Neural cell (in vitro differentiated cells): ENCODE measurements at regions not wholly inside any gene's neighbourhood (a gene's known extent, or its start where the extent isn't known, plus 50 kb on each side); places are given as distances from the start of the nearest gene placed in this dataset.

ENCODE experiments used
- H2AFZ ChIP-seq: fragments of 200-600, 300-800 bp; sonication (generic), shearing (Covaris generic); 2 replicates; pipeline ENCODE4 v1.6.0; 2014; ENCODE audit warnings: low read depth, mild to moderate bottlenecking, antibody characterized with exemption, low read length, moderate library complexity
- H3F3A ChIP-seq: fragments of 200-600 bp; shearing (Covaris generic); 2 replicates; pipeline ENCODE4 v1.6.1; 2016; ENCODE audit warnings: mild to moderate bottlenecking, moderate library complexity, mixed read lengths, antibody characterized with exemption, low read length; ENCODE audit not compliant: insufficient read depth, poor library complexity, severe bottlenecking
- H3K27ac ChIP-seq: fragments of 200-600, 300-800 bp; sonication (generic), shearing (Covaris generic); 2 replicates; pipeline ENCODE4 v1.5.1; 2014; ENCODE audit warnings: mild to moderate bottlenecking, low read length, moderate library complexity
- H3K27me3 ChIP-seq: fragments of 300-800, 200-600 bp; sonication (generic), shearing (Covaris generic); 2 replicates; pipeline ENCODE4 v1.6.0; 2014; ENCODE audit warnings: mild to moderate bottlenecking, low read depth, low read length, moderate library complexity; ENCODE audit not compliant: insufficient read depth
- H3K36me3 ChIP-seq: fragments of 300-800, 200-600 bp; sonication (generic), shearing (Covaris generic); 2 replicates; pipeline ENCODE4 v1.5.1; 2014; ENCODE audit warnings: mild to moderate bottlenecking, antibody characterized with exemption, low read length, moderate library complexity; ENCODE audit not compliant: insufficient read depth
- H3K4me2 ChIP-seq: fragments of 300-800, 200-600 bp; sonication (generic), shearing (Covaris generic); 2 replicates; pipeline ENCODE4 v1.6.0; 2014; ENCODE audit warnings: mild to moderate bottlenecking, low read length
- H3K4me3 ChIP-seq: fragments of 300-800, 200-600 bp; sonication (generic), shearing (Covaris generic); 2 replicates; pipeline ENCODE4 v1.5.1; 2014; ENCODE audit warnings: mild to moderate bottlenecking, low read length, moderate library complexity
- H3K79me2 ChIP-seq: fragments of 200-600 bp; shearing (Covaris generic); replicated peaks from 2 replicates; pipeline ENCODE4 v1.6.0; 2014; ENCODE audit warnings: mild to moderate bottlenecking, low read length, moderate library complexity; ENCODE audit not compliant: insufficient read depth
- H3K9ac ChIP-seq: fragments of 300-800, 200-600 bp; sonication (generic), shearing (Covaris generic); 2 replicates; pipeline ENCODE4 v1.6.1; 2016; ENCODE audit warnings: mild to moderate bottlenecking, low read length, mixed read lengths
- H3K9me2 ChIP-seq: fragments of 200-600 bp; shearing (Covaris generic); 2 replicates; pipeline ENCODE4 v1.6.1; 2016; ENCODE audit warnings: mild to moderate bottlenecking, low read length, mixed read lengths; ENCODE audit not compliant: insufficient read depth
- H3K9me3 ChIP-seq: fragments of 200-600, 300-800 bp; sonication (generic), shearing (Covaris generic); 2 replicates; pipeline ENCODE4 v1.6.1; 2016; ENCODE audit warnings: mild to moderate bottlenecking, mixed run types, low read length, moderate library complexity, mixed read lengths
- H4K20me1 ChIP-seq: fragments of 200-600 bp; shearing (Covaris generic); 2 replicates; pipeline ENCODE4 v1.6.1; 2016; ENCODE audit warnings: mild to moderate bottlenecking, mixed run types; ENCODE audit not compliant: insufficient read depth
- CTCF ChIP-seq: fragments of 450-650 bp; IDR thresholded peaks from 2 replicates; pipeline ENCODE4 v1.5.1; 2014; ENCODE audit warnings: antibody characterized with exemption, mild to moderate bottlenecking, moderate library complexity; ENCODE audit not compliant: poor library complexity, severe bottlenecking
- EZH2 ChIP-seq: fragments of 200-600, 300-800 bp; shearing (Covaris generic), sonication (generic); IDR thresholded peaks from 2 replicates; pipeline ENCODE4 v1.6.1; 2014; ENCODE audit warnings: antibody characterized with exemption, low read length, borderline replicate concordance, mild to moderate bottlenecking; ENCODE audit not compliant: insufficient read depth, poor library complexity, severe bottlenecking
- MXI1 ChIP-seq: fragments of 450-650 bp; conservative IDR thresholded peaks from 2 replicates; pipeline ENCODE4 v1.6.1; 2014; ENCODE audit warnings: antibody characterized with exemption, mild to moderate bottlenecking; ENCODE audit not compliant: poor library complexity, severe bottlenecking
- POLR2AphosphoS5 ChIP-seq: IDR thresholded peaks from 2 replicates; pipeline ENCODE4 v1.6.1; 2012
- RAD21 ChIP-seq: fragments of 450-650 bp; conservative IDR thresholded peaks from 2 replicates; pipeline ENCODE4 v1.6.1; 2014; ENCODE audit warnings: antibody characterized with exemption, mild to moderate bottlenecking, moderate library complexity
- REST ChIP-seq: IDR thresholded peaks from 2 replicates; pipeline ENCODE4 v1.6.1; 2012; ENCODE audit warnings: borderline replicate concordance
- SMC3 ChIP-seq: fragments of 450-650 bp; conservative IDR thresholded peaks from 2 replicates; pipeline ENCODE4 v1.6.1; 2014; ENCODE audit warnings: antibody characterized with exemption, mild to moderate bottlenecking, moderate library complexity; ENCODE audit not compliant: poor library complexity
- TAF1 ChIP-seq: IDR thresholded peaks from 2 replicates; pipeline ENCODE4 v1.6.1; 2012; ENCODE audit warnings: low read depth

- no peaks in the 10 kb centered on the region for H3K79me2 ChIP-seq
- H2AFZ ChIP-seq, result no peak overlapping the region
- H3F3A ChIP-seq, result no peaks in the 10 kb centered on the region
- H4K20me1 ChIP-seq, result no peaks in the 10 kb centered on the region
- H3K9ac ChIP-seq, result no peak overlapping the region
- no peaks in the 10 kb centered on the region for H3K36me3 ChIP-seq
- TF ChIP-seq REST, result no peak
- TF ChIP-seq MXI1, result no peak
- no peak for TF ChIP-seq TAF1
- no peaks in the 10 kb centered on the region for H3K27me3 ChIP-seq
- H3K9me2 ChIP-seq, result no peaks in the 10 kb centered on the region
- no peak overlapping the region for H3K4me2 ChIP-seq
- no peak overlapping the region for H3K27ac ChIP-seq
- no peaks in the 10 kb centered on the region for H3K9me3 ChIP-seq
- H3K4me3 ChIP-seq, result no peak overlapping the region
These were observed 307.5 kb downstream of the ZNF608 start for GRCh38 chr5:124438903-124439281.

- no peak overlapping the region for H2AFZ ChIP-seq
- H3K27ac ChIP-seq, result no peak overlapping the region
These were observed 308.2 kb downstream of the ZNF608 start for GRCh38 chr5:124438026-124438902.

More at GRCh38 chr5:124438026-124438902, 308.2 kb downstream of the ZNF608 start:
- H3K9me3 ChIP-seq, result no peaks in the 10 kb centered on the region
- no peaks in the 10 kb centered on the region for H3K36me3 ChIP-seq
- TF ChIP-seq CTCF, result no peak
- TF ChIP-seq MXI1, result no peak
- TF ChIP-seq SMC3, result no peak
- no peak for TF ChIP-seq POLR2AphosphoS5
- no peak for TF ChIP-seq RAD21
- TF ChIP-seq REST, result no peak
- TF ChIP-seq EZH2, result no peak
- no peak for TF ChIP-seq TAF1
- H4K20me1 ChIP-seq, result no peaks in the 10 kb centered on the region
- H3K4me3 ChIP-seq, result no peak overlapping the region
- H3F3A ChIP-seq, result no peaks in the 10 kb centered on the region
- H3K4me2 ChIP-seq, result no peak overlapping the region
- H3K9me2 ChIP-seq, result no peaks in the 10 kb centered on the region
- H3K9ac ChIP-seq, result no peak overlapping the region
- no peaks in the 10 kb centered on the region for H3K79me2 ChIP-seq
- no peaks in the 10 kb centered on the region for H3K27me3 ChIP-seq
